ENCODE measurements at regions not wholly inside any gene's neighbourhood (a gene's known extent, or its start where the extent isn't known, plus 50 kb on each side); places are given as distances from the start of the nearest gene placed in this dataset.

DNA sequence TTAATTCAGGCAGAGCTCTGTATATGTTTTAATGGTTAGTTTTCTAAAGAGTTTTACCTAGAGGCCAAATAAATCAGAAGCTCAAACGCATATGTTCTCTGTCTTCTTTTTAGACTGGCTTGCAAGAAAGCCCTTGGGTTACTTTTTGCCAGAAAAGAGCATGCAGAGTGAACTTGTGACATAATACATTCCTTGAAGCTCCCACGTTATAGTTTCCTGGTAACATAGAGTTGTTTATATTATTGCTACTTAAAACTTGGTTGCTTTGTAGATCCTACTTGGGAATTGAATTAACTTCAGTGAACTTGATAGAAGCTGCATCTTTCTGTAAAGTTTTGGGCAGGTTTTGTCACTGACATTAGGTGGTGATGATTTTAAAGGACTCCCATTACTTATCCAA lies 102.9 kb downstream of the C9orf152 start:
- Mint-ChIP-seq H3K4me1 (ENCODE audit: low read depth) (no peaks in the 10 kb centered on the region), H3K36me3 (ENCODE audit: low read depth) (no peaks in the 10 kb centered on the region), H3K9me3 (no peaks in the 10 kb centered on the region), H3K4me3 (no peak overlapping the region), H3K27ac (no peak overlapping the region), H3K27me3 (no peaks in the 10 kb centered on the region)
- TF ChIP-seq, protein P1, sequence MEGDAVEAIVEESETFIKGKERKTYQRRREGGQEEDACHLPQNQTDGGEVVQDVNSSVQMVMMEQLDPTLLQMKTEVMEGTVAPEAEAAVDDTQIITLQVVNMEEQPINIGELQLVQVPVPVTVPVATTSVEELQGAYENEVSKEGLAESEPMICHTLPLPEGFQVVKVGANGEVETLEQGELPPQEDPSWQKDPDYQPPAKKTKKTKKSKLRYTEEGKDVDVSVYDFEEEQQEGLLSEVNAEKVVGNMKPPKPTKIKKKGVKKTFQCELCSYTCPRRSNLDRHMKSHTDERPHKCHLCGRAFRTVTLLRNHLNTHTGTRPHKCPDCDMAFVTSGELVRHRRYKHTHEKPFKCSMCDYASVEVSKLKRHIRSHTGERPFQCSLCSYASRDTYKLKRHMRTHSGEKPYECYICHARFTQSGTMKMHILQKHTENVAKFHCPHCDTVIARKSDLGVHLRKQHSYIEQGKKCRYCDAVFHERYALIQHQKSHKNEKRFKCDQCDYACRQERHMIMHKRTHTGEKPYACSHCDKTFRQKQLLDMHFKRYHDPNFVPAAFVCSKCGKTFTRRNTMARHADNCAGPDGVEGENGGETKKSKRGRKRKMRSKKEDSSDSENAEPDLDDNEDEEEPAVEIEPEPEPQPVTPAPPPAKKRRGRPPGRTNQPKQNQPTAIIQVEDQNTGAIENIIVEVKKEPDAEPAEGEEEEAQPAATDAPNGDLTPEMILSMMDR (IDR thresholded peaks at IDR 0.05), result no peak
- CTCF ChIA-PET, result no interaction called here
- H3K27ac ChIP-seq (ENCODE audit: low read depth in 1 of 2, low read length in 2 of 2), result no peak overlapping the region
- no peaks in the 10 kb centered on the region for H3K27me3 ChIP-seq (ENCODE audit: control insufficient read depth in 1 of 2, insufficient read depth in 2 of 2, low read length in 2 of 2)
- H3K4me1 ChIP-seq (ENCODE audit: insufficient read depth, low read length), result no peaks in the 10 kb centered on the region
- no peaks in the 10 kb centered on the region for H3K36me3 ChIP-seq (ENCODE audit: insufficient read depth, low read length)
- ATAC-seq (ENCODE audit: poor library complexity), result no peak
- intact Hi-C loops (cut with DNase I, micrococcal nuclease), result no loop called here
- POLR2A ChIA-PET, result no interaction called here
- H3K9me3 ChIP-seq (ENCODE audit: control insufficient read depth in 1 of 2, insufficient read depth in 1 of 2, low read length in 2 of 2), result no peaks in the 10 kb centered on the region
- no peak overlapping the region for H3K4me3 ChIP-seq (ENCODE audit: low read length)
- no peak for DNase-seq

DNA sequence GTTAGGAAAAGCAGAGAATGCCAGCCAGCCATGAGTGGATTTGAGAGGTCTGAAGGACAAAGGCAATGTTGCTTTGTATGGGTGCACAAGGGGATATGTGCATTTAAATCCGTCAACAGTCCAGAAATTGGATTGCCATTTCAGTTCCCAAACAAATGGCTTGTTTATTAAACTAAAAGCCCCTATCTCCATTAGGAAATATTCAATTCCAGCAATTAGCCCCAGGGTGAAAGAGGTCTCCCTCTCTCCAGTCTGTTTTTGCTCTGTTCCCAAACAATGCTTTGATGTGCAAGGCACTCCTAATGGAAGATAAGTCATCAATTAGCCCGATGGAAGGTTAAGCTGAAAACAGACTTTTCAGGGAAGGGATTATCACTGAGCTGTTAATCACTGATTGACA lies 101.3 kb downstream of the C9orf152 start:
- Mint-ChIP-seq H3K9me3 (no peaks in the 10 kb centered on the region), H3K4me3 (no peak overlapping the region), H3K27ac (no peak overlapping the region), H3K36me3 (ENCODE audit: low read depth) (no peaks in the 10 kb centered on the region), H3K27me3 (no peaks in the 10 kb centered on the region), H3K4me1 (ENCODE audit: low read depth) (no peaks in the 10 kb centered on the region)
- intact Hi-C loops (cut with DNase I, micrococcal nuclease), result no loop called here
- Histone ChIP-seq H3K36me3 (ENCODE audit: insufficient read depth, low read length) (no peaks in the 10 kb centered on the region), H3K9me3 (ENCODE audit: control insufficient read depth in 1 of 2, insufficient read depth in 1 of 2, low read length in 2 of 2) (no peaks in the 10 kb centered on the region), H3K27ac (ENCODE audit: low read depth in 1 of 2, low read length in 2 of 2) (no peak overlapping the region), H3K4me1 (ENCODE audit: insufficient read depth, low read length) (no peaks in the 10 kb centered on the region), H3K4me3 (ENCODE audit: low read length) (no peak overlapping the region), H3K27me3 (ENCODE audit: control insufficient read depth in 1 of 2, insufficient read depth in 2 of 2, low read length in 2 of 2) (no peaks in the 10 kb centered on the region)
- DNase-seq, result no peak
- ChIA-PET CTCF (no interaction called here), POLR2A (no interaction called here)
- TF ChIP-seq, protein P1 (IDR thresholded peaks at IDR 0.05), result no peak
- no peak for ATAC-seq (ENCODE audit: poor library complexity)

DNA sequence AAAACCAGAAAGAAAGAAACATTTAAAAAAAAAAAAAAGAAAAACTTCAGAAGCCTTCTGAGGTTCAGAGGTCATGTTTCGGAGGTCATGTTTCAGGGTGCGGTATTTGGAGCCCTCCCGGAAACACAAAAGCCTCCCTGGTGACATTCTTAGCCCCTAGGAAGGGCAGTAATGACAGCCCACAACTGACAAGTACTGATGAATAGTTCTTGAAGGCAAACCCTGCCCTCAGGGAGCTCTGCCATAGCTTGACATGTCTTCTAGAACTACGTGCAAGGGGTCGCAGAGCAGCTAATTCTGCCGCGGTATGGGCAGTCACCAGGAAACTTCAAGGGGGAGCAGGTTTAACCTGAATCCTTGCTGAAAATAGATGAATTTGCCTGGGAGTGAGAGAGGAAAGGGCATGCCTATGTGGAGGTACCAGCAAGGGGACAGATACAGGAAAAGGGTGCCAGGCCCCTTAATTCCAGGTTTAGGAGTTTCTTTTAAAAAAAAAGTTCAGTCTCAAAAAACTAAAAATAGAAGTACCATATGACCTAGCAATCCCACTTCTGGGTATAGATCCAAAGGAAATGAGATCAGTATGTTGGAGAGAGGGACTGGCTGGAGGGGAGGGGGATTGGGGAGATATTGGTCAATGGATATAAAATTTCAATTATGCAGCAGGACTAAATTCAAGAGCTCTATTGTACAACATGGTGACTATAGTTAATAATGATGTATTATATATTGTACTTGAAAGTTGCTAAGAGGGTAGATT lies 98.4 kb downstream of the C9orf152 start:
- no peak for DNase-seq
- H3K27ac Mint-ChIP-seq, result no peak overlapping the region
- no peaks in the 10 kb centered on the region for H3K27me3 Mint-ChIP-seq
- Histone ChIP-seq H3K4me3 (ENCODE audit: low read length) (no peak overlapping the region), H3K27me3 (ENCODE audit: control insufficient read depth in 1 of 2, insufficient read depth in 2 of 2, low read length in 2 of 2) (no peaks in the 10 kb centered on the region), H3K9me3 (ENCODE audit: control insufficient read depth in 1 of 2, insufficient read depth in 1 of 2, low read length in 2 of 2) (no peaks in the 10 kb centered on the region), H3K36me3 (ENCODE audit: insufficient read depth, low read length) (no peaks in the 10 kb centered on the region), H3K4me1 (ENCODE audit: insufficient read depth, low read length) (no peaks in the 10 kb centered on the region), H3K27ac (ENCODE audit: low read depth in 1 of 2, low read length in 2 of 2) (no peak overlapping the region)
- no peak for ATAC-seq (ENCODE audit: poor library complexity)
- H3K9me3 Mint-ChIP-seq, result no peaks in the 10 kb centered on the region
- ChIA-PET CTCF (no interaction called here), POLR2A (no interaction called here)
- no peaks in the 10 kb centered on the region for H3K4me1 Mint-ChIP-seq (ENCODE audit: low read depth)
- TF ChIP-seq, protein P1 (IDR thresholded peaks at IDR 0.05), result no peak
- intact Hi-C loops (cut with DNase I, micrococcal nuclease), result no loop called here
- H3K36me3 Mint-ChIP-seq (ENCODE audit: low read depth), result no peaks in the 10 kb centered on the region
- H3K4me3 Mint-ChIP-seq, result no peak overlapping the region
